HepG2 (cell line): ENCODE measurements at regions not wholly inside any gene's neighbourhood (a gene's known extent, or its start where the extent isn't known, plus 50 kb on each side); places are given as distances from the start of the nearest gene placed in this dataset.

Source experiments
- ATAC-seq: fragments of 200-7000 bp; cut with Tn5 transposase; 3 replicates; pipeline ENCODE4 v1.9.1; 2020; ENCODE audit warnings: mild to moderate bottlenecking, moderate library complexity
- BruUV-seq: library from RNA; stranded (reverse); fragments of 400-500 nt; replicated peaks from 2 replicates; lab custom pipeline; 2021; lab: Mats Ljungman, UMichigan
- CTCF ChIA-PET: fragments of 300-600 bp; formaldehyde crosslinking; extraction: SDS; loops from one replicate; lab custom pipeline; 2021; ENCODE audit warnings: low total read pairs, inconsistent platforms, low intra/inter-chr PET ratio; lab: Yijun Ruan, JAX
- POLR2A ChIA-PET: fragments of 350-600 bp; sonication (Branson Sonifier 250); formaldehyde crosslinking; loops from one replicate; lab custom pipeline; 2020; ENCODE audit warnings: antibody characterized with exemption, inconsistent platforms; lab: Yijun Ruan, JAX
- DNase-seq: peaks from one replicate; pipeline ENCODE4 v3.0.0-alpha.2; 2015; ENCODE audit warnings: low spot score
- FAIRE-seq: peaks from 3 replicates; lab custom pipeline; 2011; peaks lifted over from hg19 to GRCh38; lab: Jason Lieb, UNC
- H2AFZ ChIP-seq: one replicate; pipeline ENCODE4 v1.6.1; 2011; ENCODE audit warnings: low read length, inconsistent platforms
- H3K27ac ChIP-seq: fragments of 300-600 bp; 3 replicates; pipeline ENCODE4 v1.8.0; 2011; ENCODE audit warnings: mixed run types, mild to moderate bottlenecking, mixed read lengths, low read length, inconsistent platforms; ENCODE audit not compliant: insufficient read depth; ENCODE audit errors: extremely low read length
- H3K27me3 ChIP-seq, 2 experiments: fragments of 200-600 bp in 1 of 2; 2 replicates in 1 of 2; 3 replicates in 1 of 2; pipeline versions ENCODE4 v1.6.0 to v1.8.0; 2011; ENCODE audit warnings: low read length in 2 of 2, mild to moderate bottlenecking in 2 of 2, moderate library complexity in 2 of 2, inconsistent platforms in 1 of 2; ENCODE audit not compliant: insufficient read depth in 2 of 2, control insufficient read depth in 1 of 2
- H3K36me3 ChIP-seq, 2 experiments: fragments of 200-600 bp in 1 of 2; replicated peaks in 1 of 2; 2 replicates in 1 of 2; 3 replicates in 1 of 2; pipeline versions ENCODE4 v1.5.1 to v1.8.0; 2011; ENCODE audit warnings: low read length in 2 of 2, inconsistent platforms in 1 of 2; ENCODE audit not compliant: insufficient read depth in 2 of 2, control insufficient read depth in 1 of 2
- H3K4me1 ChIP-seq: 2 replicates; pipeline ENCODE4 v1.5.1; 2012; ENCODE audit warnings: low read length, inconsistent platforms; ENCODE audit not compliant: insufficient read depth
- H3K4me2 ChIP-seq: 2 replicates; pipeline ENCODE4 v1.6.0; 2011; ENCODE audit warnings: low read depth, low read length, inconsistent platforms
- H3K4me3 ChIP-seq, 3 experiments: fragments of 200-600 bp in 1 of 3; sonication (generic), shearing (Covaris generic) in 1 of 3; replicated peaks in 1 of 3; 2 replicates each; pipeline ENCODE4 v1.5.1; 2011 to 2016; ENCODE audit warnings: low read length in 3 of 3, inconsistent platforms in 2 of 3, low read depth in 2 of 3, mild to moderate bottlenecking in 2 of 3, control low read depth in 1 of 3, mixed read lengths in 1 of 3; ENCODE audit not compliant: insufficient read depth in 1 of 3
- H3K79me2 ChIP-seq: one replicate; pipeline ENCODE4 v1.6.1; 2011; ENCODE audit warnings: low read length, inconsistent platforms; ENCODE audit not compliant: insufficient read depth
- H3K9ac ChIP-seq: 2 replicates; pipeline ENCODE4 v1.6.0; 2011; ENCODE audit warnings: mild to moderate bottlenecking, low read depth, low read length, inconsistent platforms; ENCODE audit not compliant: insufficient read depth
- H3K9me3 ChIP-seq: 2 replicates; pipeline ENCODE4 v1.5.1; 2012; ENCODE audit warnings: mild to moderate bottlenecking, low read length
- H4K20me1 ChIP-seq: 2 replicates; pipeline ENCODE4 v1.6.0; 2011; ENCODE audit warnings: inconsistent platforms, mild to moderate bottlenecking, low read length, moderate library complexity; ENCODE audit not compliant: insufficient read depth
- BORCS8-MEF2B ChIP-seq: sonication (generic); formaldehyde crosslinking; IDR thresholded peaks from 2 replicates; pipeline ENCODE4 v1.8.0; 2022; ENCODE audit warnings: mild to moderate bottlenecking, missing genetic modification reagents
- DBP ChIP-seq: sonication (generic); formaldehyde crosslinking; IDR thresholded peaks from 2 replicates; pipeline ENCODE4 v1.4.0; 2020; ENCODE audit warnings: missing genetic modification reagents; ENCODE audit errors: not compliant biosample characterization
- GATAD2A ChIP-seq: IDR thresholded peaks from 2 replicates; pipeline ENCODE4 v1.6.1; 2016
- JUNB ChIP-seq: sonication (generic); formaldehyde crosslinking; IDR thresholded peaks from 2 replicates; pipeline ENCODE4 v1.8.0; 2022; ENCODE audit warnings: missing genetic modification reagents, mild to moderate bottlenecking, borderline replicate concordance
- KAT2B ChIP-seq: fragments of 150-350 bp; IDR thresholded peaks from 2 replicates; pipeline ENCODE4 v1.6.1; 2014; ENCODE audit warnings: low read depth, low read length, borderline replicate concordance
- MYC ChIP-seq: sonication (generic); formaldehyde crosslinking; IDR thresholded peaks from 2 replicates; pipeline ENCODE4 v1.9.0; 2021; ENCODE audit warnings: missing genetic modification reagents, borderline replicate concordance
- NFKBIZ ChIP-seq: IDR thresholded peaks from 2 replicates; pipeline ENCODE4 v1.6.1; 2018; ENCODE audit warnings: missing genetic modification reagents, missing compliant biosample characterization
- SUZ12 ChIP-seq: fragments of 150-350 bp; IDR thresholded peaks from 2 replicates; pipeline ENCODE4 v1.6.1; 2014; ENCODE audit warnings: low read depth, low read length
- TEF ChIP-seq: sonication (generic); formaldehyde crosslinking; IDR thresholded peaks from 2 replicates; pipeline ENCODE4 v1.5.0; 2020; ENCODE audit warnings: missing genetic modification reagents
- XBP1 ChIP-seq: sonication (generic); formaldehyde crosslinking; IDR thresholded peaks from 2 replicates; pipeline ENCODE4 v1.5.0; 2020; ENCODE audit warnings: missing genetic modification reagents
- ZIK1 ChIP-seq: sonication (generic); formaldehyde crosslinking; IDR thresholded peaks from 2 replicates; pipeline ENCODE4 v1.5.0; 2020; ENCODE audit warnings: mild to moderate bottlenecking, low read depth, missing genetic modification reagents, borderline replicate concordance
- ZNF224 ChIP-seq: sonication (generic); formaldehyde crosslinking; IDR thresholded peaks from 2 replicates; pipeline ENCODE4 v1.5.0; 2020; ENCODE audit warnings: mild to moderate bottlenecking, missing genetic modification reagents
- ZNF563 ChIP-seq: sonication (generic); formaldehyde crosslinking; IDR thresholded peaks from 2 replicates; pipeline ENCODE4 v1.8.0; 2022; ENCODE audit warnings: mild to moderate bottlenecking, moderate library complexity, missing genetic modification reagents
- ZNF570 ChIP-seq: sonication (generic); formaldehyde crosslinking; IDR thresholded peaks from 2 replicates; pipeline ENCODE4 v1.4.0; 2020; ENCODE audit warnings: mild to moderate bottlenecking, missing genetic modification reagents, borderline replicate concordance
- ZNF678 ChIP-seq: sonication (generic); formaldehyde crosslinking; IDR thresholded peaks from 2 replicates; pipeline ENCODE4 v1.4.0; 2020; ENCODE audit warnings: mild to moderate bottlenecking, missing genetic modification reagents
- ZNF703 ChIP-seq: sonication (generic); formaldehyde crosslinking; IDR thresholded peaks from 2 replicates; pipeline ENCODE4 v1.5.1; 2020; ENCODE audit warnings: missing genetic modification reagents, mild to moderate bottlenecking, moderate library complexity, borderline replicate concordance
- WGBS: methylation state at CpG from one replicate; pipeline ENCODE4 v1.1.6; 2017; ENCODE audit warnings: low lambda C conversion rate; 5-methylcytosine and 5-hydroxymethylcytosine counted together
- in situ Hi-C: cut with HindIII; loops from 2 replicates; pipeline ENCODE4 v1.10.0; 2017; ENCODE audit warnings: low pct_unique_long_range_greater_than_20kb; ENCODE audit not compliant: extremely low pct_ligation_motif_present
- intact Hi-C: fragments of 100-400 bp; cut with micrococcal nuclease; formaldehyde crosslinking; loops from one replicate; pipeline ENCODE4 v1.10.0; 2022; ENCODE audit not compliant: unreplicated experiment

- H4K20me1 ChIP-seq, result no peaks in the 10 kb centered on the region
- no peak overlapping the region for H2AFZ ChIP-seq
- TF ChIP-seq TEF (CRISPR knock-in tag), result no peak
- no peak for TF ChIP-seq ZNF224 (CRISPR knock-in tag)
- TF ChIP-seq, all 625 proteins: peak for 0
- BruUV-seq, result no TSS peak
- ATAC-seq (no peak), FAIRE-seq (no peak), DNase-seq (no peak)
- Histone ChIP-seq H3K9ac (no peak overlapping the region), H3K4me1 (no peaks in the 10 kb centered on the region), H3K36me3 (no peaks in the 10 kb centered on the region), H3K27me3 (peaks cover 2 to 33% of the 10 kb centered on the region in 2 experiments; a peak in 3 of 5 replicates), H3K4me2 (no peak overlapping the region), H3K27ac (no peak overlapping the region), H3K79me2 (no peaks in the 10 kb centered on the region), H3K9me3 (no peaks in the 10 kb centered on the region), H3K4me3 (no peak overlapping the region)
- intact Hi-C loops (no loop called here), in situ Hi-C loops (no loop called here)
- WGBS, result 43% methylated on average over 3 of the region's 6 CpGs
- CTCF ChIA-PET, result no interaction called here
- POLR2A ChIA-PET, result no interaction called here
These were observed 185.7 kb downstream of the TEX29 start for GRCh38 chr13:111506125-111506524.

- Histone ChIP-seq H3K27ac (no peak overlapping the region), H3K27me3 (peaks cover 3 to 38% of the 10 kb centered on the region in 2 experiments; a peak in 4 of 5 replicates), H3K4me3 (no peak overlapping the region), H3K79me2 (no peaks in the 10 kb centered on the region), H2AFZ (no peak overlapping the region), H3K9me3 (no peaks in the 10 kb centered on the region), H3K4me2 (no peak overlapping the region), H3K36me3 (no peaks in the 10 kb centered on the region), H3K9ac (no peak overlapping the region), H4K20me1 (no peaks in the 10 kb centered on the region), H3K4me1 (no peaks in the 10 kb centered on the region)
- BruUV-seq, result no TSS peak
- CTCF ChIA-PET, result no interaction called here
- POLR2A ChIA-PET, result no interaction called here
- in situ Hi-C loops (no loop called here), intact Hi-C loops (no loop called here)
- WGBS, result 0% methylated on average over 2 of the region's 7 CpGs
- ATAC-seq (no peak), FAIRE-seq (no peak), DNase-seq (no peak)
- TF ChIP-seq GATAD2A (no peak), JUNB (CRISPR knock-in tag) (no peak), MYC (CRISPR knock-in tag) (no peak), BORCS8-MEF2B (CRISPR knock-in tag) (no peak), DBP (CRISPR knock-in tag) (no peak), ZNF563 (CRISPR knock-in tag) (no peak), ZIK1 (CRISPR knock-in tag) (no peak), SUZ12 (no peak), KAT2B (no peak), ZNF703 (CRISPR knock-in tag) (no peak), ZNF570 (CRISPR knock-in tag) (no peak), ZNF678 (CRISPR knock-in tag) (no peak), NFKBIZ (CRISPR knock-in tag) (no peak), XBP1 (no peak)
These were observed 186.2 kb downstream of the TEX29 start for GRCh38 chr13:111506621-111507020.
